ENCODE measurements at regions not wholly inside any gene's neighbourhood (a gene's known extent, or its start where the extent isn't known, plus 50 kb on each side); places are given as distances from the start of the nearest gene placed in this dataset.

- no peaks in the 10 kb centered on the region for H4K20me1 ChIP-seq (ENCODE audit: insufficient read depth, low read length)
- H3K4me2 ChIP-seq (ENCODE audit: low read length), result no peak overlapping the region
- H3K27me3 ChIP-seq (ENCODE audit: insufficient read depth, low read length), result no peaks in the 10 kb centered on the region
- no peaks in the 10 kb centered on the region for H3F3A ChIP-seq (ENCODE audit: insufficient read depth, low read length)
- no peaks in the 10 kb centered on the region for H3K9me2 ChIP-seq (ENCODE audit: low read depth, low read length)
- no peak overlapping the region for H2AFZ ChIP-seq (ENCODE audit: low read length)
- H3K36me3 ChIP-seq (ENCODE audit: insufficient read depth, low read length), result no peaks in the 10 kb centered on the region
- no peak overlapping the region for H3K27ac ChIP-seq (ENCODE audit: low read depth, low read length, poor library complexity, severe bottlenecking)
- H3K9ac ChIP-seq (ENCODE audit: low read length), result no peak overlapping the region
- H3K4me1 ChIP-seq (ENCODE audit: insufficient read depth, low read length, severe bottlenecking), result no peaks in the 10 kb centered on the region
- H3K9me3 ChIP-seq (ENCODE audit: low read length), result no peaks in the 10 kb centered on the region
- no peaks in the 10 kb centered on the region for H3K79me2 ChIP-seq (ENCODE audit: insufficient read depth, low read length)
- TF ChIP-seq, protein P1, sequence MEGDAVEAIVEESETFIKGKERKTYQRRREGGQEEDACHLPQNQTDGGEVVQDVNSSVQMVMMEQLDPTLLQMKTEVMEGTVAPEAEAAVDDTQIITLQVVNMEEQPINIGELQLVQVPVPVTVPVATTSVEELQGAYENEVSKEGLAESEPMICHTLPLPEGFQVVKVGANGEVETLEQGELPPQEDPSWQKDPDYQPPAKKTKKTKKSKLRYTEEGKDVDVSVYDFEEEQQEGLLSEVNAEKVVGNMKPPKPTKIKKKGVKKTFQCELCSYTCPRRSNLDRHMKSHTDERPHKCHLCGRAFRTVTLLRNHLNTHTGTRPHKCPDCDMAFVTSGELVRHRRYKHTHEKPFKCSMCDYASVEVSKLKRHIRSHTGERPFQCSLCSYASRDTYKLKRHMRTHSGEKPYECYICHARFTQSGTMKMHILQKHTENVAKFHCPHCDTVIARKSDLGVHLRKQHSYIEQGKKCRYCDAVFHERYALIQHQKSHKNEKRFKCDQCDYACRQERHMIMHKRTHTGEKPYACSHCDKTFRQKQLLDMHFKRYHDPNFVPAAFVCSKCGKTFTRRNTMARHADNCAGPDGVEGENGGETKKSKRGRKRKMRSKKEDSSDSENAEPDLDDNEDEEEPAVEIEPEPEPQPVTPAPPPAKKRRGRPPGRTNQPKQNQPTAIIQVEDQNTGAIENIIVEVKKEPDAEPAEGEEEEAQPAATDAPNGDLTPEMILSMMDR (IDR thresholded peaks at IDR 0.05; ENCODE audit: low read length), result no peak
- no peak for TF ChIP-seq EZH2 (IDR thresholded peaks at IDR 0.05; ENCODE audit: borderline replicate concordance, low read length)
- no peak overlapping the region for H3K4me3 ChIP-seq (ENCODE audit: low read depth, low read length, poor library complexity, severe bottlenecking)
Observed at GRCh38 chr6:145076115-145076841, 659.0 kb downstream of the EPM2A start.

DNA sequence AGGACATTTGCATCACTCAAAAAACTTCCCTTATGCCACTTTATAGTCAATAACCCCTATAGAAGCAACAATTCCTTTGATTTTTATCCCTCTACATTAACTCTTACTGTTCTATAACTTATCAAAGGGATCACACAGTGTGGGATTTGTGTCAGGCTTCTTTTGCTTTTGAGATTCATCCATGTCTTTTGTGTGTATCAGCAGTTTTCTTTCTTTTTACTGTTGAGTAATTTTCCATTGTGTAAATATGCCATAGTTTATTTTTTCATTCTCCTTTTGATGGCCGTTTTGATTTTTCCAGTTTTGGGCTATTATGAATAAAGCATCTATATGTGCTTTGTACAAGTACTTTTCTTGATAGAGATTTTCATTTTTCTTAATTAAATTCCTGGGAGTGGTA is 657.9 kb downstream of the EPM2A start:
- no peaks in the 10 kb centered on the region for H3K27me3 ChIP-seq (ENCODE audit: insufficient read depth, low read length)
- no peak overlapping the region for H3K4me2 ChIP-seq (ENCODE audit: low read length)
- H3K9ac ChIP-seq (ENCODE audit: low read length), result no peak overlapping the region
- H3K27ac ChIP-seq (ENCODE audit: low read depth, low read length, poor library complexity, severe bottlenecking), result no peak overlapping the region
- no peaks in the 10 kb centered on the region for H4K20me1 ChIP-seq (ENCODE audit: insufficient read depth, low read length)
- TF ChIP-seq, protein P1 (IDR thresholded peaks at IDR 0.05; ENCODE audit: low read length), result no peak
- no peak for TF ChIP-seq EZH2 (IDR thresholded peaks at IDR 0.05; ENCODE audit: borderline replicate concordance, low read length)
- H3K36me3 ChIP-seq (ENCODE audit: insufficient read depth, low read length), result no peaks in the 10 kb centered on the region
- no peaks in the 10 kb centered on the region for H3F3A ChIP-seq (ENCODE audit: insufficient read depth, low read length)
- H2AFZ ChIP-seq (ENCODE audit: low read length), result no peak overlapping the region
- H3K4me3 ChIP-seq (ENCODE audit: low read depth, low read length, poor library complexity, severe bottlenecking), result no peak overlapping the region
- no peaks in the 10 kb centered on the region for H3K9me2 ChIP-seq (ENCODE audit: low read depth, low read length)
- no peaks in the 10 kb centered on the region for H3K79me2 ChIP-seq (ENCODE audit: insufficient read depth, low read length)
- H3K4me1 ChIP-seq (ENCODE audit: insufficient read depth, low read length, severe bottlenecking), result no peaks in the 10 kb centered on the region
- no peaks in the 10 kb centered on the region for H3K9me3 ChIP-seq (ENCODE audit: low read length)

DNA sequence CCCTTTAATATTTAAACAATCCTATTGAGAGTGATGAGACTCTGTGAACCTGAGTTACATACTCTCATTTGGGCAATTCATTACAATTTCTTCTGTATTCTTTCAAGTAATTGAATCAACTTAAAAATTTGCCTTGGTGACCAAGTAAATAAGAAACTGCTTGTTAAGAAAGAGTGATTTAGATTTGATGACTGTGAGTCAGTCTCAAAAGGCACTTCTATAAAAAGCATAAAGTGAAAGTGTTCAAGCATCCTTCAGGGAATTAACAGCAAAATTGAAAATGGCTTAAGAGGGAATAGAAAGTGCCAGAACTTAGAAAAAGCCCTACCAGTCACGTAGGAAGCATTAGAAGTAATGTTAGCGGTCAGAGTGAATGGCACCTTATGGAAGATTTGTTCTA is 654.7 kb downstream of the EPM2A start:
- H3K4me2 ChIP-seq (ENCODE audit: low read length), result no peak overlapping the region
- no peaks in the 10 kb centered on the region for H3K36me3 ChIP-seq (ENCODE audit: insufficient read depth, low read length)
- no peaks in the 10 kb centered on the region for H3K79me2 ChIP-seq (ENCODE audit: insufficient read depth, low read length)
- H3K4me1 ChIP-seq (ENCODE audit: insufficient read depth, low read length, severe bottlenecking), result no peaks in the 10 kb centered on the region
- no peak overlapping the region for H3K9ac ChIP-seq (ENCODE audit: low read length)
- TF ChIP-seq EZH2 (IDR thresholded peaks at IDR 0.05; ENCODE audit: borderline replicate concordance, low read length), result no peak
- TF ChIP-seq, protein P1 (IDR thresholded peaks at IDR 0.05; ENCODE audit: low read length), result no peak
- H3K9me2 ChIP-seq (ENCODE audit: low read depth, low read length), result no peaks in the 10 kb centered on the region
- H3K4me3 ChIP-seq (ENCODE audit: low read depth, low read length, poor library complexity, severe bottlenecking), result no peak overlapping the region
- H2AFZ ChIP-seq (ENCODE audit: low read length), result no peak overlapping the region
- no peak overlapping the region for H3K27ac ChIP-seq (ENCODE audit: low read depth, low read length, poor library complexity, severe bottlenecking)
- no peaks in the 10 kb centered on the region for H3K27me3 ChIP-seq (ENCODE audit: insufficient read depth, low read length)
- H3K9me3 ChIP-seq (ENCODE audit: low read length), result no peaks in the 10 kb centered on the region
- no peaks in the 10 kb centered on the region for H3F3A ChIP-seq (ENCODE audit: insufficient read depth, low read length)
- no peaks in the 10 kb centered on the region for H4K20me1 ChIP-seq (ENCODE audit: insufficient read depth, low read length)

All from OCI-LY1 (cell line).